ENCODE measurements at regions not wholly inside any gene's neighbourhood (a gene's known extent, or its start where the extent isn't known, plus 50 kb on each side); places are given as distances from the start of the nearest gene placed in this dataset.

DNA sequence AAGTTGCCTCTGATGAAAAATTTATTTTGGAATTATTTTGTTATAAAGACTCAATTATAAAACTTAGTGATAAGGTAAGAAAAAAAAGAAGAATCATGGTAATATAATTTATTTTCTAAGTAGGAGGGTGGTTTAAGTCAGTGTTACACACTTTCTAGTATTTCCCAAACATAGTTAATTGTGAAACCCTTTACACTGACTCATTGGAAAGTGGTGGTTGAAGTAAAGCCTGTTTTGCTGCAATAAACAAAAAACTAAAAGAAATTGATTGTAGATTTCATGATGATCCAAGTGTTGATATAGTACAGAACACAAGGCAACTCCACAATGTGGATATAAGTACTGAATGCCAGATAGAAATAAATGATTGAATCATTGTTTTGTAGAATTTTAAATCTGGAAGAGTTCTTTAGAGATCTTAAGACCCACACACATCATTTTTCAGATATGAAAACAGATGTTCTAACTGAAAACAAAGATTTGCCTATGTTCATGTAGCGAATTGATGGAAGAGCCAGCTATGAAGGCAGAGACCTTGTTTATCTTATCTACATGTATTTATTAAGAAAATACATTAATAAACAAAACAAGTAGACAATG is 539.8 kb downstream of the PRELID2 start:
- no peaks in the 10 kb centered on the region for H3F3A ChIP-seq (replicated peaks; ENCODE audit: low read depth)
- Mint-ChIP-seq H3K4me1 (peaks cover 4% of the 10 kb centered on the region; the same call in 2 of the 3 replicates), H3K36me3 (ENCODE audit: low read depth) (no peaks in the 10 kb centered on the region), H3K27me3 (ENCODE audit: insufficient read depth, low read depth, poor library complexity) (no peaks in the 10 kb centered on the region), H3K4me3 (no peak overlapping the region), H3K27ac (no peak overlapping the region), H3K9me3 (no peaks in the 10 kb centered on the region; the same call in 2 of the 3 replicates)
- ATAC-seq, result no peak
- TF ChIP-seq JUNB (IDR thresholded peaks at IDR 0.05; ENCODE audit: unreplicated experiment), result no peak
- 0 out of 2 replicates have a peak, but pooled peaks cover 4% of the 10 kb centered on the region for H3K4me1 ChIP-seq (ENCODE audit: insufficient read depth)
- H4K20me1 ChIP-seq (replicated peaks; ENCODE audit: insufficient read depth), result no peaks in the 10 kb centered on the region
- no peaks in the 10 kb centered on the region for H3K36me3 ChIP-seq (ENCODE audit: insufficient read depth)
- no peaks in the 10 kb centered on the region for H3K79me2 ChIP-seq (replicated peaks; ENCODE audit: insufficient read depth)
- no peak overlapping the region for H3K4me3 ChIP-seq
- no peak for DNase-seq (ENCODE audit: low spot score)
- no peak overlapping the region for H2AFZ ChIP-seq
- H3K27ac ChIP-seq (ENCODE audit: low read depth), result no peak overlapping the region
- H3K9me2 ChIP-seq (ENCODE audit: insufficient read depth), result no peaks in the 10 kb centered on the region
- no peaks in the 10 kb centered on the region for H3K27me3 ChIP-seq (ENCODE audit: insufficient read depth)
- H3K4me2 ChIP-seq, result no peak overlapping the region

DNA sequence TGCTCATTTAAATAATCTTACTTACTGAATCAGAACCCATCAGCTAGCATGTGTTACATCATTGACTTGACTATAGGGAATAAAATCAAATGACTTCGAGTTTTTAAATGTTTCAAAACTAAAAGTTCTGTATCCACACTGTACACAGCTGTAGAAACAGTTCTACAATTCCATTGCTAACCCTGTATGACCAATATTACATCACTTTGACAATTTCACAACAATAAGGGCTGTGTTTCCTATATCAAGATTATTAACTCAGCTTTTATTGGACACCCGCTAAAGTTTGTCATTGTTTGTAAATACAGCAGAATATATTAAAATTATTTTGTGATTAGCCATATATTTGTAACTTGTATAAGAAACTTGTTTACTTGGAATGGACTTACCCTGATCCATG is 540.8 kb downstream of the PRELID2 start:
- DNase-seq (ENCODE audit: low spot score), result no peak
- no peaks in the 10 kb centered on the region for H4K20me1 ChIP-seq (replicated peaks; ENCODE audit: insufficient read depth)
- H3K9me2 ChIP-seq (ENCODE audit: insufficient read depth), result no peaks in the 10 kb centered on the region
- Mint-ChIP-seq H3K4me1 (peaks cover 4% of the 10 kb centered on the region; the same call in 2 of the 3 replicates), H3K4me3 (no peak overlapping the region), H3K27ac (no peak overlapping the region), H3K9me3 (no peaks in the 10 kb centered on the region; the same call in 2 of the 3 replicates), H3K36me3 (ENCODE audit: low read depth) (no peaks in the 10 kb centered on the region), H3K27me3 (ENCODE audit: insufficient read depth, low read depth, poor library complexity) (no peaks in the 10 kb centered on the region)
- H3K4me1 ChIP-seq (ENCODE audit: insufficient read depth), result 0 out of 2 replicates have a peak, but pooled peaks cover 4% of the 10 kb centered on the region
- no peak overlapping the region for H2AFZ ChIP-seq
- no peaks in the 10 kb centered on the region for H3K36me3 ChIP-seq (ENCODE audit: insufficient read depth)
- H3K27me3 ChIP-seq (ENCODE audit: insufficient read depth), result no peaks in the 10 kb centered on the region
- no peaks in the 10 kb centered on the region for H3F3A ChIP-seq (replicated peaks; ENCODE audit: low read depth)
- H3K27ac ChIP-seq (ENCODE audit: low read depth), result no peak overlapping the region
- no peak overlapping the region for H3K4me2 ChIP-seq
- no peak overlapping the region for H3K4me3 ChIP-seq
- ATAC-seq, result no peak
- H3K79me2 ChIP-seq (replicated peaks; ENCODE audit: insufficient read depth), result no peaks in the 10 kb centered on the region
- no peak for TF ChIP-seq JUNB (IDR thresholded peaks at IDR 0.05; ENCODE audit: unreplicated experiment)
- no peak for TF ChIP-seq ZNF331 (CRISPR knock-in tag; IDR thresholded peaks at IDR 0.05; ENCODE audit: low read depth)
- TF ChIP-seq, protein P1, sequence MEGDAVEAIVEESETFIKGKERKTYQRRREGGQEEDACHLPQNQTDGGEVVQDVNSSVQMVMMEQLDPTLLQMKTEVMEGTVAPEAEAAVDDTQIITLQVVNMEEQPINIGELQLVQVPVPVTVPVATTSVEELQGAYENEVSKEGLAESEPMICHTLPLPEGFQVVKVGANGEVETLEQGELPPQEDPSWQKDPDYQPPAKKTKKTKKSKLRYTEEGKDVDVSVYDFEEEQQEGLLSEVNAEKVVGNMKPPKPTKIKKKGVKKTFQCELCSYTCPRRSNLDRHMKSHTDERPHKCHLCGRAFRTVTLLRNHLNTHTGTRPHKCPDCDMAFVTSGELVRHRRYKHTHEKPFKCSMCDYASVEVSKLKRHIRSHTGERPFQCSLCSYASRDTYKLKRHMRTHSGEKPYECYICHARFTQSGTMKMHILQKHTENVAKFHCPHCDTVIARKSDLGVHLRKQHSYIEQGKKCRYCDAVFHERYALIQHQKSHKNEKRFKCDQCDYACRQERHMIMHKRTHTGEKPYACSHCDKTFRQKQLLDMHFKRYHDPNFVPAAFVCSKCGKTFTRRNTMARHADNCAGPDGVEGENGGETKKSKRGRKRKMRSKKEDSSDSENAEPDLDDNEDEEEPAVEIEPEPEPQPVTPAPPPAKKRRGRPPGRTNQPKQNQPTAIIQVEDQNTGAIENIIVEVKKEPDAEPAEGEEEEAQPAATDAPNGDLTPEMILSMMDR (conservative IDR thresholded peaks at IDR 0.05; ENCODE audit: low read depth in 2 of 2), result no peak
- no peak for TF ChIP-seq STAT1 (IDR thresholded peaks at IDR 0.05; ENCODE audit: unreplicated experiment)
- no peak for TF ChIP-seq EZH2phosphoT487 (IDR thresholded peaks at IDR 0.05; ENCODE audit: unreplicated experiment)
- TF ChIP-seq, protein P2, sequence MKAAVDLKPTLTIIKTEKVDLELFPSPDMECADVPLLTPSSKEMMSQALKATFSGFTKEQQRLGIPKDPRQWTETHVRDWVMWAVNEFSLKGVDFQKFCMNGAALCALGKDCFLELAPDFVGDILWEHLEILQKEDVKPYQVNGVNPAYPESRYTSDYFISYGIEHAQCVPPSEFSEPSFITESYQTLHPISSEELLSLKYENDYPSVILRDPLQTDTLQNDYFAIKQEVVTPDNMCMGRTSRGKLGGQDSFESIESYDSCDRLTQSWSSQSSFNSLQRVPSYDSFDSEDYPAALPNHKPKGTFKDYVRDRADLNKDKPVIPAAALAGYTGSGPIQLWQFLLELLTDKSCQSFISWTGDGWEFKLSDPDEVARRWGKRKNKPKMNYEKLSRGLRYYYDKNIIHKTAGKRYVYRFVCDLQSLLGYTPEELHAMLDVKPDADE (IDR thresholded peaks at IDR 0.05), result no peak
- no peak for TF ChIP-seq POLR2AphosphoS5 (IDR thresholded peaks at IDR 0.05; ENCODE audit: low read depth)
- no peak for TF ChIP-seq EZH2 (IDR thresholded peaks at IDR 0.05; ENCODE audit: low read depth, unreplicated experiment)
- TF ChIP-seq ZNF114 (CRISPR knock-in tag; IDR thresholded peaks at IDR 0.05), result no peak
- TF ChIP-seq, protein P3, sequence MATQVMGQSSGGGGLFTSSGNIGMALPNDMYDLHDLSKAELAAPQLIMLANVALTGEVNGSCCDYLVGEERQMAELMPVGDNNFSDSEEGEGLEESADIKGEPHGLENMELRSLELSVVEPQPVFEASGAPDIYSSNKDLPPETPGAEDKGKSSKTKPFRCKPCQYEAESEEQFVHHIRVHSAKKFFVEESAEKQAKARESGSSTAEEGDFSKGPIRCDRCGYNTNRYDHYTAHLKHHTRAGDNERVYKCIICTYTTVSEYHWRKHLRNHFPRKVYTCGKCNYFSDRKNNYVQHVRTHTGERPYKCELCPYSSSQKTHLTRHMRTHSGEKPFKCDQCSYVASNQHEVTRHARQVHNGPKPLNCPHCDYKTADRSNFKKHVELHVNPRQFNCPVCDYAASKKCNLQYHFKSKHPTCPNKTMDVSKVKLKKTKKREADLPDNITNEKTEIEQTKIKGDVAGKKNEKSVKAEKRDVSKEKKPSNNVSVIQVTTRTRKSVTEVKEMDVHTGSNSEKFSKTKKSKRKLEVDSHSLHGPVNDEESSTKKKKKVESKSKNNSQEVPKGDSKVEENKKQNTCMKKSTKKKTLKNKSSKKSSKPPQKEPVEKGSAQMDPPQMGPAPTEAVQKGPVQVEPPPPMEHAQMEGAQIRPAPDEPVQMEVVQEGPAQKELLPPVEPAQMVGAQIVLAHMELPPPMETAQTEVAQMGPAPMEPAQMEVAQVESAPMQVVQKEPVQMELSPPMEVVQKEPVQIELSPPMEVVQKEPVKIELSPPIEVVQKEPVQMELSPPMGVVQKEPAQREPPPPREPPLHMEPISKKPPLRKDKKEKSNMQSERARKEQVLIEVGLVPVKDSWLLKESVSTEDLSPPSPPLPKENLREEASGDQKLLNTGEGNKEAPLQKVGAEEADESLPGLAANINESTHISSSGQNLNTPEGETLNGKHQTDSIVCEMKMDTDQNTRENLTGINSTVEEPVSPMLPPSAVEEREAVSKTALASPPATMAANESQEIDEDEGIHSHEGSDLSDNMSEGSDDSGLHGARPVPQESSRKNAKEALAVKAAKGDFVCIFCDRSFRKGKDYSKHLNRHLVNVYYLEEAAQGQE (IDR thresholded peaks at IDR 0.05; ENCODE audit: unreplicated experiment), result no peak
- TF ChIP-seq CREB1 (CRISPR knock-in tag; IDR thresholded peaks at IDR 0.05; ENCODE audit: low read depth), result no peak

Measured in GM23338 (cell line).